GM23248 (cell line): ENCODE measurements at regions not wholly inside any gene's neighbourhood (a gene's known extent, or its start where the extent isn't known, plus 50 kb on each side); places are given as distances from the start of the nearest gene placed in this dataset.

Source experiments
- DNase-seq: peaks from one replicate; pipeline ENCODE4 v3.0.0-alpha.2; 2015
- H2AFZ ChIP-seq: fragments of 200-600 bp; sonication (generic); 2 replicates; pipeline ENCODE4 v1.6.1; 2016; ENCODE audit warnings: antibody characterized with exemption
- H3F3A ChIP-seq: fragments of 200-600 bp; sonication (generic); 2 replicates; pipeline ENCODE4 v1.6.1; 2016; ENCODE audit warnings: mild to moderate bottlenecking, antibody characterized with exemption, mixed run types; ENCODE audit not compliant: insufficient read depth
- H3K27ac ChIP-seq: fragments of 200-600 bp; sonication (generic); 2 replicates; pipeline ENCODE4 v1.5.1; 2016; ENCODE audit warnings: mild to moderate bottlenecking
- H3K27me3 ChIP-seq: fragments of 200-600 bp; sonication (generic); replicated peaks from 2 replicates; pipeline ENCODE4 v1.6.1; 2016; ENCODE audit warnings: mild to moderate bottlenecking; ENCODE audit not compliant: insufficient read depth
- H3K36me3 ChIP-seq: fragments of 200-600 bp; sonication (generic); 2 replicates; pipeline ENCODE4 v1.6.1; 2016; ENCODE audit warnings: low read depth, mild to moderate bottlenecking
- H3K4me1 ChIP-seq: fragments of 200-600 bp; sonication (generic); 2 replicates; pipeline ENCODE4 v1.6.1; 2016; ENCODE audit warnings: mild to moderate bottlenecking; ENCODE audit not compliant: insufficient read depth
- H3K4me2 ChIP-seq: fragments of 200-600 bp; sonication (generic); one replicate; pipeline ENCODE4 v1.6.1; 2016; ENCODE audit warnings: mild to moderate bottlenecking; ENCODE audit not compliant: unreplicated experiment
- H3K4me3 ChIP-seq: fragments of 200-600 bp; sonication (generic); 2 replicates; pipeline ENCODE4 v1.5.1; 2016; ENCODE audit warnings: mild to moderate bottlenecking
- H3K79me2 ChIP-seq: fragments of 200-600 bp; sonication (generic); 2 replicates; pipeline ENCODE4 v1.6.1; 2016; ENCODE audit warnings: mild to moderate bottlenecking; ENCODE audit not compliant: insufficient read depth
- H3K9ac ChIP-seq: fragments of 200-600 bp; sonication (generic); 2 replicates; pipeline ENCODE4 v1.6.1; 2016; ENCODE audit warnings: mild to moderate bottlenecking
- H3K9me2 ChIP-seq: fragments of 200-600 bp; sonication (generic); 2 replicates; pipeline ENCODE4 v1.6.1; 2016; ENCODE audit warnings: mixed run types, mild to moderate bottlenecking, moderate library complexity; ENCODE audit not compliant: insufficient read depth
- H3K9me3 ChIP-seq: fragments of 200-600 bp; sonication (generic); one replicate; pipeline ENCODE4 v1.6.1; 2017; ENCODE audit warnings: low read depth
- H4K20me1 ChIP-seq: fragments of 200-600 bp; sonication (generic); 2 replicates; pipeline ENCODE4 v1.6.0; 2016; ENCODE audit not compliant: insufficient read depth
- EZH2 ChIP-seq: fragments of 200-600 bp; sonication (generic); IDR thresholded peaks from 2 replicates; pipeline ENCODE4 v1.6.1; 2018; ENCODE audit warnings: antibody characterized with exemption, mild to moderate bottlenecking; ENCODE audit not compliant: insufficient read depth, poor library complexity, severe bottlenecking
- EZH2phosphoT487 ChIP-seq: fragments of 200-600 bp; sonication (generic); IDR thresholded peaks from 2 replicates; pipeline ENCODE4 v1.6.1; 2018; ENCODE audit warnings: antibody characterized with exemption, moderate library complexity, mild to moderate bottlenecking, low read depth; ENCODE audit not compliant: insufficient read depth
- WGBS, 2 experiments: methylation state at CpG; one replicate each; pipeline ENCODE4 v1.1.6; 2015 to 2017; ENCODE audit warnings: low lambda C conversion rate in 2 of 2, low coverage in 1 of 2; ENCODE audit errors: missing lambda C conversion rate in 2 of 2; 5-methylcytosine and 5-hydroxymethylcytosine counted together
- in situ Hi-C: fragments of 300-500 bp; cut with MboI; formaldehyde crosslinking; loops from 2 replicates; pipeline ENCODE4 v1.15.0; 2020

DNA sequence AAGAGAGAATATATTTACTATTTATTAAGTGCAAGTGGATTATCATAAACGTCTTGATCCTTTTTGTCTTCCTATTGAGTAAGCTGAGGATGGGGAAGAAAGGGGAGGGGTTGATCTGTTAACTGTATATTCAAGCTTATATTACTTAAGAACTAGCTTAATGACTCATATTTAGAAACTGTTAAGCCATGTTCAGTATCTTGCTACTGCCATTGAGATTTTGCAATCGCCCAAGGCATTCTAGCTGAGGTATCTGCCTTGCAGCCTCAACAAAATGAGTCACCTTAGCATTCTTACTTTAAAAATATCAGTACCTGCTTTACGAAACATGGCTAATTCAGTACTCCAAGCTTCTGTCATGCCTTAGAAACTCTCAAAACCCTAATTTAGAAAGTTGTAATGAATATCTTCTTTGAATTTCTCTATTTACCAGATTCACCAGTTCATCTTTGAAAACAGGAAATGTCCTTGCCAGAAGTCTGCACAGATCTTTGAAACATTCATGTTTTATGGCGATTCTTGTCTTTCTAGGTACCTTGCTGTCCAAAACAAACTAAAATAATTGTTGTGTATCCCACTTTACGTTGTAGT lies 76.1 kb downstream of the ALG10B start:
- in situ Hi-C loops, result no loop called here

DNA sequence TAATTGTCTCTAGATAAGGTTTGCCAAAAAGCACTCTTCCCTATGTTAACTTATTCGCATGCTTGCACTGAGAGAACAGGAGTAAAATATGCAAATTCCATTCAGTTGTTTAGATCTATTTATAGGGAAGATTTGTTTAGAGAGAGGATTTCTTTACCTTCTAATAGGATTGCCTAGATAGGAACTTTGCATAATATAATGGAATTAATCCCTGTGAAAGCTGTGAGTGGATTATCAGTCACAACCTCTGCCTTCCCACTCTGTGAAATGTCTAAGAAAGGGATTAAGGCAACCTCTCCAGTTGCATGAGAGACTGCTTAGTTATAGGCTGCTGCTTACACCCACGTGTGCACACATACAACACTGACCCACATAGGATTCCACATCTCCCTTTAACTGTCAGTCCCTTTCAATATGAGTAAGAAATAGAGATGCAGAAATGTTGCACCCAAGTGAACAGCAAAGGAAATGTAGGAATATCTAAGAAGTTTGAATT lies 83.2 kb downstream of the ALG10B start:
- Histone ChIP-seq H4K20me1 (no peaks in the 10 kb centered on the region), H3K4me3 (no peak overlapping the region), H3K9ac (no peak overlapping the region), H3K27ac (no peak overlapping the region), H3F3A (no peaks in the 10 kb centered on the region), H3K4me2 (no peak overlapping the region), H3K27me3 (no peaks in the 10 kb centered on the region), H3K9me2 (no peaks in the 10 kb centered on the region), H3K36me3 (no peaks in the 10 kb centered on the region), H3K9me3 (no peaks in the 10 kb centered on the region), H3K4me1 (no peaks in the 10 kb centered on the region), H2AFZ (no peak overlapping the region), H3K79me2 (no peaks in the 10 kb centered on the region)
- 10 to 12% methylated on average over 2 of the region's 2 CpGs for WGBS, 2 experiments
- in situ Hi-C loops, result no loop called here
- no peak for DNase-seq
- TF ChIP-seq EZH2phosphoT487 (no peak), EZH2 (no peak)

More for the DNA sequence above, 76.1 kb downstream of the ALG10B start:
- Histone ChIP-seq H3K9me3 (no peaks in the 10 kb centered on the region), H3K36me3 (no peaks in the 10 kb centered on the region), H3K79me2 (no peaks in the 10 kb centered on the region), H3K27ac (no peak overlapping the region), H3F3A (no peaks in the 10 kb centered on the region), H3K9me2 (no peaks in the 10 kb centered on the region), H3K27me3 (no peaks in the 10 kb centered on the region), H3K4me3 (no peak overlapping the region), H3K4me1 (no peaks in the 10 kb centered on the region), H2AFZ (no peak overlapping the region), H3K9ac (no peak overlapping the region), H4K20me1 (no peaks in the 10 kb centered on the region), H3K4me2 (no peak overlapping the region)
- DNase-seq, result peak; percentile 44
- WGBS, 2 experiments, result 8 to 9% methylated on average over 5 of the region's 5 CpGs
- TF ChIP-seq EZH2phosphoT487, result no peak
- no peak for TF ChIP-seq EZH2

DNA sequence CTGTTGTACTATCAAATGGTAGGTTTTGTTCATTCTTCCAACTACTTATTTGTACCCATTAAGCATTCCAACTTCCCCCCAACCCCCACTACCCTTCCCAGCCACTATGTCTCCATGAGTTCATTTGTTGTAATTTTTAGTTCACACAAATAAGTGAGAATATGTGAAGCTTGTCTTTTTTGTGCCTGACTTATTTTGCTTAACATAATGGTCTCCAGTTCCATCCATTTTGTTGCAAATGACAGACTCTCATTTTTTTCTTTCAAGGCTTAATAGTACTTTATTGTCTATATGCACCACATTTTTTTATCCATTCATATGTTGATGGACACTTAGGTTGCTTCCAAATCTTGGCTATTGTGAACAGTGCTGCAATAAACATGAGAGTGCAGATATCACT lies 86.2 kb downstream of the ALG10B start:
- H3K4me3 ChIP-seq, result no peak overlapping the region
- H3K9ac ChIP-seq, result no peak overlapping the region
- TF ChIP-seq EZH2phosphoT487, result no peak
- no peak for TF ChIP-seq EZH2
- no peak overlapping the region for H2AFZ ChIP-seq
- no peaks in the 10 kb centered on the region for H3K27me3 ChIP-seq
- H3K4me1 ChIP-seq, result no peaks in the 10 kb centered on the region
- H3K4me2 ChIP-seq, result no peak overlapping the region
- H3K27ac ChIP-seq, result no peak overlapping the region
- in situ Hi-C loops, result no loop called here
- no peaks in the 10 kb centered on the region for H3K9me2 ChIP-seq
- no peaks in the 10 kb centered on the region for H3K9me3 ChIP-seq
- no peaks in the 10 kb centered on the region for H3K79me2 ChIP-seq
- no peaks in the 10 kb centered on the region for H4K20me1 ChIP-seq
- H3K36me3 ChIP-seq, result no peaks in the 10 kb centered on the region
- H3F3A ChIP-seq, result no peaks in the 10 kb centered on the region
- DNase-seq, result no peak

DNA sequence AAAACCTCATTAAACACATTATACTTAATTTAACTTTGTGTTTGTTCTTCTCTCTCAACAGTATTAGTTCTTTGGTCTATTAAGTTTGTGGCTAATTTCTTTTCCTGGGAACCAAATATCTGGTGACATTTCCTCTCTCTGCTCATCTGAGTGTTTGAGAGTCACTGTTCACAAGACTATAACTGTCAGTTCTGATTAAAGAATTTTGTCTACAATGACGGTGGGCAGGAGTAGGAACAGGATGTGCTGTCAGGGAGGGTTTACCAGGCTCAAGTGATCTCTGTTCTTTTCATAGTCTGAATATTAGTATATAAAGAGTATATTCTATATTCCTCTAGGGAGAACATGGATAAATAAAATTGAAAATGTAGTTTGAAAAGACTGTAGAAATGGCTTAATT lies 92.9 kb downstream of the ALG10B start:
- no peak for TF ChIP-seq EZH2phosphoT487
- TF ChIP-seq EZH2, result no peak
- Histone ChIP-seq H3K27me3 (no peaks in the 10 kb centered on the region), H3F3A (no peaks in the 10 kb centered on the region), H3K27ac (no peak overlapping the region), H3K9me3 (no peaks in the 10 kb centered on the region), H3K4me1 (no peaks in the 10 kb centered on the region), H3K79me2 (no peaks in the 10 kb centered on the region), H3K36me3 (no peaks in the 10 kb centered on the region), H4K20me1 (no peaks in the 10 kb centered on the region), H3K9ac (no peak overlapping the region), H2AFZ (no peak overlapping the region), H3K9me2 (no peaks in the 10 kb centered on the region), H3K4me3 (no peak overlapping the region), H3K4me2 (no peak overlapping the region)
- in situ Hi-C loops, result no loop called here
- DNase-seq, result no peak
- 3 to 5% methylated on average over 1 of the region's 1 CpG for WGBS, 2 experiments

DNA sequence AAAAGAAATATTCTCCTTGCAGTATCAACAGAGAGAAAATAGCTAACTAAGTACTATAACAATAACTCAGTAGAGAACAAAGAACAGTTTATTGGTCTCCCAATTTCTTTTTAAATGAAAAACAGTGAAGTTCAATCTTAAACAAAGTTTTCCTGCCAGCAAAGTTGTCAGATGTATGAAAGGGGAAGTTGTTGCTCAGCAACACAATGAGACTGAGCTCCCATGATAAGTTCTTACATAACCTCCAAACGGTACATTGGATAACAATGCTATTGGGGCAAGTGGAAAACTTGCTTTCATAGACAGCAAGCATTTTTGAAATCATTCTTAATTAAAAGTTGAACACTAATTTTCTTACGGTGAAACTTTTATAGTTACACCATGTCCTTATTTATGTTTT lies 94.9 kb downstream of the ALG10B start:
- in situ Hi-C loops, result no loop called here
- H3K4me2 ChIP-seq, result no peak overlapping the region
- H3F3A ChIP-seq, result no peaks in the 10 kb centered on the region
- no peak overlapping the region for H3K27ac ChIP-seq
- H2AFZ ChIP-seq, result no peak overlapping the region
- H3K36me3 ChIP-seq, result no peaks in the 10 kb centered on the region
- H3K9me2 ChIP-seq, result no peaks in the 10 kb centered on the region
- 25 to 27% methylated on average over 2 of the region's 2 CpGs for WGBS, 2 experiments
- H4K20me1 ChIP-seq, result no peaks in the 10 kb centered on the region
- no peaks in the 10 kb centered on the region for H3K9me3 ChIP-seq
- no peak overlapping the region for H3K4me3 ChIP-seq
- no peaks in the 10 kb centered on the region for H3K27me3 ChIP-seq
- H3K79me2 ChIP-seq, result no peaks in the 10 kb centered on the region
- H3K4me1 ChIP-seq, result no peaks in the 10 kb centered on the region
- DNase-seq, result no peak
- no peak overlapping the region for H3K9ac ChIP-seq
- TF ChIP-seq EZH2, result no peak
- TF ChIP-seq EZH2phosphoT487, result no peak
